ENCODE measurements at regions not wholly inside any gene's neighbourhood (a gene's known extent, or its start where the extent isn't known, plus 50 kb on each side); places are given as distances from the start of the nearest gene placed in this dataset.

GRCh38 chr5:8233479-8233878, 364.5 kb downstream of the MTRR start:
- no peak for TF ChIP-seq POU6F1 (CRISPR knock-in tag; IDR thresholded peaks at IDR 0.05; ENCODE audit: borderline replicate concordance, low read depth)
- no peak for ATAC-seq

DNA sequence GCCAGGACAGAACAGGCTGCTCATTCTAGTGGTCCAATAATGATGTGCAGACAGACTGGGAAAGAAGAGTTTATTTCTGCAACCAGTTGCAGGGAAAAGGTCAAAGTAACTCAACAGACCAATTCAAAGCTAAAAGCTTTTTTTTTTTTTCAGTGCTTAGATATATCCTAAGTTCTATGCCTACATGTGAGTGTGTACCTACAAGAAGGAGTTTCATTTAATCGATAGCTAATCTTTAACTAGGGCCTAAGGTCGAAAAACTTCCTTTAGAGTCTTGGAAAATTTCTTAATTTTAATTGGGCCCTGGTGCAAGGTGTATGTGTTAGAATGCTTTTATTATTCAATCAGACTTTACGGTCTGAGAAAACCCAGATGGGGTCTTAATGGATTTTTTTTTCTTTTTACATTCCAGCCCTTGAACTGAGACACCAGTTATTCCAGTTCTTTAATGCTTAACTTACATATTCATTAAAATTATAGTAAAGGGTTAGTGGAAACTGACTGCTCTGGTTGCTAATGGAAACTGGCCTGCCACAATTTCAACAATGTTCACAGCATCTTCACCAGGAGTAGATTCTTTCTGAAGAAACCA, 365.3 kb downstream of the MTRR start:
- TF ChIP-seq CSRNP3 (CRISPR knock-in tag; IDR thresholded peaks at IDR 0.05) (no peak), PPARA (CRISPR knock-in tag; IDR thresholded peaks at IDR 0.05; ENCODE audit: borderline replicate concordance) (no peak), TSHZ2 (CRISPR knock-in tag; IDR thresholded peaks at IDR 0.05) (no peak), SNAI2 (CRISPR knock-in tag; IDR thresholded peaks at IDR 0.05) (no peak), CSDC2 (CRISPR knock-in tag; IDR thresholded peaks at IDR 0.05) (no peak), GLIS3 (CRISPR knock-in tag; IDR thresholded peaks at IDR 0.05) (no peak), ESRRG (CRISPR knock-in tag; IDR thresholded peaks at IDR 0.05) (no peak), TOX (CRISPR knock-in tag; IDR thresholded peaks at IDR 0.05; ENCODE audit: borderline replicate concordance) (no peak), PATZ1 (CRISPR knock-in tag; IDR thresholded peaks at IDR 0.05; ENCODE audit: borderline replicate concordance) (no peak), ZNF565 (CRISPR knock-in tag; conservative IDR thresholded peaks at IDR 0.05; ENCODE audit: low read depth) (no peak), ZNF8 (CRISPR knock-in tag; IDR thresholded peaks at IDR 0.05) (no peak), ZFP30 (CRISPR knock-in tag; IDR thresholded peaks at IDR 0.05) (no peak), ARNTL (CRISPR knock-in tag; IDR thresholded peaks at IDR 0.05; ENCODE audit: borderline replicate concordance, low read depth) (no peak)
- TF ChIP-seq, protein P1, sequence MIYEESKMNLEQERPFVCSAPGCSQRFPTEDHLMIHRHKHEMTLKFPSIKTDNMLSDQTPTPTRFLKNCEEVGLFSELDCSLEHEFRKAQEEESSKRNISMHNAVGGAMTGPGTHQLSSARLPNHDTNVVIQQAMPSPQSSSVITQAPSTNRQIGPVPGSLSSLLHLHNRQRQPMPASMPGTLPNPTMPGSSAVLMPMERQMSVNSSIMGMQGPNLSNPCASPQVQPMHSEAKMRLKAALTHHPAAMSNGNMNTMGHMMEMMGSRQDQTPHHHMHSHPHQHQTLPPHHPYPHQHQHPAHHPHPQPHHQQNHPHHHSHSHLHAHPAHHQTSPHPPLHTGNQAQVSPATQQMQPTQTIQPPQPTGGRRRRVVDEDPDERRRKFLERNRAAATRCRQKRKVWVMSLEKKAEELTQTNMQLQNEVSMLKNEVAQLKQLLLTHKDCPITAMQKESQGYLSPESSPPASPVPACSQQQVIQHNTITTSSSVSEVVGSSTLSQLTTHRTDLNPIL (CRISPR knock-in tag; IDR thresholded peaks at IDR 0.05; ENCODE audit: low read depth) = no peak
- no peak for ATAC-seq

DNA sequence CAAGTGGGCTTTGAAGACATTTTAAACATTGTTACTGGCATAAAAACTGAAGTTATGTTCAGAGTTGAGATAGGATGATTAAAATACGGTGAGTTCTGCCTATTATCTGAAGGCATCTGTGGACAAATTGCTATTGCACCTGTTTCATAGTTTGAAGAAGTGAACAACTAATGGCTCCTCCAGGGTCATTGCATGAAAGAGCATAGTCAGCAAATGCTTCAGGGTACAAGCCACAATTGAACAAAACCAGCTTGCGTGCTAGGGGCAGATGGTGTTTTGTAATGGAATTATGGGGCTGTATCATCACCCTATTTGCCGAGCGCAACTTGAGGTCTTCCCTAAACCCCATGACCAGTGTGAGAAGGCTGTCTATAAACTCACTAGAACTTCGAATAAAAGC, 369.1 kb downstream of the MTRR start:
- ATAC-seq = no peak
- TF ChIP-seq ZNF8 (CRISPR knock-in tag; IDR thresholded peaks at IDR 0.05) (no peak), PPARA (CRISPR knock-in tag; IDR thresholded peaks at IDR 0.05; ENCODE audit: borderline replicate concordance) (no peak), RARB (CRISPR knock-in tag; IDR thresholded peaks at IDR 0.05) (no peak), TSHZ2 (CRISPR knock-in tag; IDR thresholded peaks at IDR 0.05) (no peak), ZFP3 (CRISPR knock-in tag; IDR thresholded peaks at IDR 0.05) (no peak), TOX (CRISPR knock-in tag; IDR thresholded peaks at IDR 0.05; ENCODE audit: borderline replicate concordance) (no peak), ZNF565 (CRISPR knock-in tag; conservative IDR thresholded peaks at IDR 0.05; ENCODE audit: low read depth) (no peak), OSR1 (CRISPR knock-in tag; IDR thresholded peaks at IDR 0.05) (no peak), ZC3H10 (CRISPR knock-in tag; IDR thresholded peaks at IDR 0.05) (no peak), BACH2 (CRISPR knock-in tag; IDR thresholded peaks at IDR 0.05; ENCODE audit: borderline replicate concordance) (no peak), POU6F1 (CRISPR knock-in tag; IDR thresholded peaks at IDR 0.05; ENCODE audit: borderline replicate concordance, low read depth) (no peak), PATZ1 (CRISPR knock-in tag; IDR thresholded peaks at IDR 0.05; ENCODE audit: borderline replicate concordance) (no peak), ZFP30 (CRISPR knock-in tag; IDR thresholded peaks at IDR 0.05) (no peak), ARNTL (CRISPR knock-in tag; IDR thresholded peaks at IDR 0.05; ENCODE audit: borderline replicate concordance, low read depth) (no peak), GLIS3 (CRISPR knock-in tag; IDR thresholded peaks at IDR 0.05) (no peak), ESRRG (CRISPR knock-in tag; IDR thresholded peaks at IDR 0.05) (no peak), SNAI2 (CRISPR knock-in tag; IDR thresholded peaks at IDR 0.05) (no peak)

Measured in SK-N-SH treated with all-trans-retinoic acid at 6 μM for 48 hours (cell line).